ENCODE measurements at regions not wholly inside any gene's neighbourhood (a gene's known extent, or its start where the extent isn't known, plus 50 kb on each side); places are given as distances from the start of the nearest gene placed in this dataset.
"Not testable (repeated sequence)": the region's sequence is repeated elsewhere in the genome, so short reads cannot be mapped to it uniquely, and the experiment has no call there.

DNA sequence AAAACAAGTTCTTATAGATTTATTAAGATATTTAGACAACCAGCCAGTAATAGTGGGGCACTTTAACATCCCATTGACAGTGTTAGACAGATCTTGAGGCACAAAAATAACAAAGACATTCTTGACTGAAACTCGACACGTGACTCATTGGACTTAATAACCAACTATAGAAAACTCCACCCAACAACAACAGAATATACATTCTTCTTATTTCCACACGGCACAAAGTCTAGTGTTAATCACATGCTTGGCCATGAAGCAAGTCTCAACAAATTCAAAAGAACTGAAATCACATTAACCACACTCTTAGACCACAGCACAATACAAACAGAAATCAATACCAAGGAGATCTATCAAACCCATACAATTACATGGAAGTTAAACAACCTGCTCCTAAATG lies 138.1 kb downstream of the ARL5B start:
- DNase-seq (ENCODE audit: low spot score) (no peak), ATAC-seq (ENCODE audit: low FRiP score) (no peak)
- TF ChIP-seq, protein P1, sequence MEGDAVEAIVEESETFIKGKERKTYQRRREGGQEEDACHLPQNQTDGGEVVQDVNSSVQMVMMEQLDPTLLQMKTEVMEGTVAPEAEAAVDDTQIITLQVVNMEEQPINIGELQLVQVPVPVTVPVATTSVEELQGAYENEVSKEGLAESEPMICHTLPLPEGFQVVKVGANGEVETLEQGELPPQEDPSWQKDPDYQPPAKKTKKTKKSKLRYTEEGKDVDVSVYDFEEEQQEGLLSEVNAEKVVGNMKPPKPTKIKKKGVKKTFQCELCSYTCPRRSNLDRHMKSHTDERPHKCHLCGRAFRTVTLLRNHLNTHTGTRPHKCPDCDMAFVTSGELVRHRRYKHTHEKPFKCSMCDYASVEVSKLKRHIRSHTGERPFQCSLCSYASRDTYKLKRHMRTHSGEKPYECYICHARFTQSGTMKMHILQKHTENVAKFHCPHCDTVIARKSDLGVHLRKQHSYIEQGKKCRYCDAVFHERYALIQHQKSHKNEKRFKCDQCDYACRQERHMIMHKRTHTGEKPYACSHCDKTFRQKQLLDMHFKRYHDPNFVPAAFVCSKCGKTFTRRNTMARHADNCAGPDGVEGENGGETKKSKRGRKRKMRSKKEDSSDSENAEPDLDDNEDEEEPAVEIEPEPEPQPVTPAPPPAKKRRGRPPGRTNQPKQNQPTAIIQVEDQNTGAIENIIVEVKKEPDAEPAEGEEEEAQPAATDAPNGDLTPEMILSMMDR (IDR thresholded peaks at IDR 0.05) = no peak

DNA sequence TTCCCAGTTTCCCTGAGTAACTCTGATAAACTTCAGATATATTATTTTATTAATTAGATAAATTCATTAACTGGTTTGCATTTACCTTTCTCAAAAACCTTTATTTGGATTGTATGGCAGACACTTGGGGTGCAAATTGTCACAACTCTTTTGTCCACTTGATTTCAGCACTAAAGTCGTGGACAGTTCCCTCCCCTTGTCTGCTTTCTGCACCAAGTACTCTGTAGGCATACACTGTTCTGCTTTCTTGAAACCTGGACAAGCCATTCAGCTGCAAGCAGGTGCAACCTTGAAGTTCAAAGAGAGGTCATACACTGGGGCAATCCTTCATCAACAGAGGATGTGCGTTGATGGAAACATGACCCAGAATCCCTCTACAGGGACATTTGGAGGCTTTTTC lies 162.9 kb downstream of the ARL5B start:
- no peak for DNase-seq (ENCODE audit: low spot score)
- no peak for ATAC-seq (ENCODE audit: low FRiP score)
- TF ChIP-seq, protein P1 (IDR thresholded peaks at IDR 0.05) = no peak

DNA sequence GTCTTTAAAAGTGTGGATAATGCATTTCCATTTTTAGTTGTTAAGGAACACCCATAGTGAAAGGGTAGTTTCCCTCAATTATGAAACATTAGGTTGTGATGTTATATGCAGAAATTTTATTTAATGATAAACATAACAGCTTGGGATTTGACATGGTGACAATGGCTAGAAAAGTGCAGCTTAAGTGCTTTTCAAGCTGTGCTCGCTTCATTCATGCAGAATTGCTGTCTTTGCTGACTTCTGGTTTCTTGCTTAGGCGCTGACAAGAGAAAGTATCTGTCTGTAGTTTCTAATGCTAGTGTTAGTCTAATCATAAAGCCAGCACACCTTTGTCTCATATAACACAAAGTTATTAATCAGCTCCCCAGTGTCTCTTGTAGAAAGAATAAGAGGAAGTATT lies 170.0 kb downstream of the ARL5B start:
- TF ChIP-seq, protein P1 (IDR thresholded peaks at IDR 0.05) = no peak
- DNase-seq (ENCODE audit: low spot score) (no peak), ATAC-seq (ENCODE audit: low FRiP score) (no peak)

DNA sequence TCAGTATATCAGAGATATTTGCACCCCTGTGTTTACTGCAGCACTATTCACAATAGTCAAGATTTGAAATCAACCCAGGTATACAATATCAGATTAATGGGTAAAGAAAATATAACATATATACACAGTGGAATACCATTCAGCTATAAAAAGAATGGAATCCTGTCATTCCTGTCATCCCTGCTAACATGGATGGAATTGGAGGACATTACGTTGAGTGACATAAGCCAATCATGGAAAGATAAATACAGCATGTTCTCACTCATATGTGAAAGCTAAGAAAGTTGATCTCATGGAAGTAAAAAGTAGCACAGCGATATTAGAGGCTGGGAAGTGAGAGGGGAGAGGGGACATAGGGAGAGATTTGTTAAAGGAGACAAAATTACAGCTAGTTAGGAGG lies 171.0 kb downstream of the ARL5B start:
- TF ChIP-seq, protein P1 (IDR thresholded peaks at IDR 0.05) = no peak
- ATAC-seq (ENCODE audit: low FRiP score) = no peak

DNA sequence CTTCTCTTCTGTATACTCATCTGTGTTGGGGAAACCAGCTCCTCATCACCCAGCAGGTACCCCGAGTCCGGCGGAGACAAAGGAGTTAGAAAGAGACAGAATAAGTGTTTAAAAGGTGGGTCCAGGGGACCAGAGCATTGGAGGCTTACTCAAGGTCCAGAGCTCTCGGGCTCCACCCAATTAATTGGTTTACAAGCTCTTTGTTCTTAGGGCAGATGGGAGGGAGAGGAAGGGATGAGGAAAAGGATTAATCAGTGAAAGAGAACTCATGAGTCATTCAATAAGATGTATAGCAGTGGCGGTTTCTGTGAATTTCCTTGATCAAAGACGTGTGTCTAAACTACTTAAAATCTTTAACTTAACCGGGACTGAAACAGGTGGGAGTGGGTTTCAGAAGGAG lies 192.0 kb upstream of the MALRD1 start:
- not testable (repeated sequence) for ATAC-seq (ENCODE audit: low FRiP score); DNase-seq (ENCODE audit: low spot score)

More for the DNA sequence above, 171.0 kb downstream of the ARL5B start:
- no peak for DNase-seq (ENCODE audit: low spot score)

DNA sequence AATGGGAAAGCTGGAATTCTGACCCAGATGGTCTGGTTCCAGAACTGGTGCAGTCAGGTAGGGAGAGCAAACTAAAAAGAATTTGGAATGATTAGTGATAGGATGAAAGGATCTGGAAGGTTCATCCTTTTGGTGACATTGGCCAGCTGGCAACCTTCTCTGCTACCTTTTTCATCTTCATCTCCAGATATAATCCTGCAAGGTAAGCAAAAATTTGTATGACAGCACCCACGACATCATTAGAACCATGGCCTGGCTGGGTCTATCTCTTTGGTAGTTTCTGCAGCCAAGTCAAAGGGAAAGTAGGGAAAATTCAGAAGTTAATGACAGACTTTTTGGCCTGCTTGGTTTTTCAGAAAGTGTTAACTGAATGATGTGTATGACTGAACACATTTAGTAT lies 188.9 kb upstream of the MALRD1 start:
- no peak for ATAC-seq (ENCODE audit: low FRiP score)
- DNase-seq (ENCODE audit: low spot score) = no peak

DNA sequence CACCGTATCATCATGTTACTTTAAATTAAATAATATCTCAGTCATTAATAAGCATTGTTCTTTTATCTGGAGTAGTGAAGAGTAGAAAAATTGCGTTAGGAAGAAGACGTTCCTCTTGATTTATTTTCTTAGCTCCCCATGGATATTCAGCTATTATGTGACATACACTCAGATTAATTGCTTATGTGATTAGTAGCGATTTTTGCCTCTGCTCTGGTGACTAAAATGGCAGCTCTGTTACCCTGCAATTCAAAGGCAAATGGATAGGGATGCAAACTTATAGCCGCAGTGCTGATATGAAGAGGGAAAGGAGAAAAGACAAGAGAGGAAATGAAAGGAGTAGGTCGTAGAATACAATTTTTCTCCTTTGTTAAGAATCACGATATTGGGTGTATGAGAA lies 188.4 kb upstream of the MALRD1 start:
- TF ChIP-seq, protein P1 (IDR thresholded peaks at IDR 0.05) = no peak
- no peak for ATAC-seq (ENCODE audit: low FRiP score)
- DNase-seq (ENCODE audit: low spot score) = no peak

More for the DNA sequence above, 188.9 kb upstream of the MALRD1 start:
- TF ChIP-seq, protein P1 (IDR thresholded peaks at IDR 0.05) = no peak

Data from omental fat pad (tissue), 3 donors.